MCF 10A (cell line): ENCODE measurements at regions not wholly inside any gene's neighbourhood (a gene's known extent, or its start where the extent isn't known, plus 50 kb on each side); places are given as distances from the start of the nearest gene placed in this dataset.

Source experiments
- BruUV-seq: library from RNA; stranded (reverse); fragments of 400-500 nt; replicated peaks from 2 replicates; lab custom pipeline; 2021; lab: Mats Ljungman, UMichigan
- CTCF ChIA-PET: fragments of 300-600 bp; sonication (Branson Sonifier 250); formaldehyde crosslinking; extraction: SDS; loops from one replicate; lab custom pipeline; 2021; ENCODE audit warnings: antibody characterized with exemption, inconsistent platforms; lab: Yijun Ruan, JAX
- POLR2A ChIA-PET: fragments of 300-600, 350-650 bp; sonication (Branson Sonifier 250); formaldehyde crosslinking; extraction: SDS; loops from one replicate; lab custom pipeline; 2020; ENCODE audit warnings: antibody characterized with exemption, inconsistent platforms; lab: Yijun Ruan, JAX
- DNase-seq: peaks from one replicate; pipeline ENCODE4 v3.0.0-alpha.2; 2018; ENCODE audit not compliant: unreplicated experiment
- H3K27ac Mint-ChIP-seq: one replicate; pipeline ENCODE4 v1.8.0; 2022; ENCODE audit warnings: mild to moderate bottlenecking, low read depth, mixed read lengths; ENCODE audit not compliant: unreplicated experiment
- H3K27me3 Mint-ChIP-seq: one replicate; pipeline ENCODE4 v1.8.0; 2022; ENCODE audit warnings: mixed read lengths; ENCODE audit not compliant: insufficient read depth, unreplicated experiment
- H3K36me3 Mint-ChIP-seq: one replicate; pipeline ENCODE4 v1.8.0; 2022; ENCODE audit warnings: mild to moderate bottlenecking, moderate library complexity, mixed read lengths; ENCODE audit not compliant: insufficient read depth, unreplicated experiment
- H3K4me1 Mint-ChIP-seq: one replicate; pipeline ENCODE4 v1.8.0; 2022; ENCODE audit warnings: mixed read lengths; ENCODE audit not compliant: insufficient read depth, unreplicated experiment
- H3K4me3 Mint-ChIP-seq: one replicate; pipeline ENCODE4 v1.8.0; 2022; ENCODE audit warnings: mild to moderate bottlenecking, moderate library complexity, mixed read lengths; ENCODE audit not compliant: unreplicated experiment
- H3K9me3 Mint-ChIP-seq: one replicate; pipeline ENCODE4 v1.8.0; 2022; ENCODE audit warnings: mixed read lengths; ENCODE audit not compliant: unreplicated experiment
- intact Hi-C: fragments of 100-400 bp; cut with micrococcal nuclease; formaldehyde crosslinking; loops from 2 replicates; pipeline ENCODE4 v1.14.1; 2022
- TF ChIP-seq, protein P1 (sequence below): fragments of 200-600 bp; IDR thresholded peaks from one replicate; pipeline ENCODE4 v1.8.0; 2022; ENCODE audit warnings: antibody characterized with exemption, mild to moderate bottlenecking; ENCODE audit not compliant: unreplicated experiment

DNA sequence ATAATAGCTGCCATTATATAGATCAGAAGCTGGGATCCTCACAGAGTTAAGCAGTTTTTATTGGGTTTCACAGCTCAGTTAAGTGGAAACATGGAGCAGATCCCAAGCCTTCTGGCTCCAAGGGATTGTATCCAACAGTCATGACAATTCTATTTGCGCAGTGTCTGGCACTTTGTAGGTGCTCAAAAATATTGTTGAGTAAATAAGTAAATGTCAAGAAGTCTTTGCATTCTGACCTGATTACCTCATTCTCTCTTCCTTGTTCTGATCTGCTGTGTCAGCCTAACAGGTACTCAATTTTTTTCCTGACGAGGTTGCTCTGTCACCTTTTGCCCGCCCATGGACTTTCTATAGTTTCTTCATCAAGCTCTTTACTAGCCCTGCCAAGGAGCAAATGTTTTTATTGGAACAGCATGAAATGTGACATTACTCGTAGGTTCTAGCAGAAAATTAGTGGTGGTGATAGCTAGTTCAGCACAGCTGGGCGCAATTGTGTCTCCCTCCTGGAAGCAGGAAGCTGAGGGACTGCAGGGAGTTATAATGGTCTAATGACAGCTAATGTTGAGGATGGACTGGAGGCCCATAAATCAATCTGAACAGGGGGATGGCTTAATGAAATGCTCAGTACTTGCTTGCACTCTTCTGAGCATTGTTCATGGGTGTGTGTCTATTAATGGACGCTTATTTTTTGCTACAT is 680.2 kb downstream of the CCSER2 start:
- BruUV-seq, result no TSS peak
- TF ChIP-seq, protein P1, sequence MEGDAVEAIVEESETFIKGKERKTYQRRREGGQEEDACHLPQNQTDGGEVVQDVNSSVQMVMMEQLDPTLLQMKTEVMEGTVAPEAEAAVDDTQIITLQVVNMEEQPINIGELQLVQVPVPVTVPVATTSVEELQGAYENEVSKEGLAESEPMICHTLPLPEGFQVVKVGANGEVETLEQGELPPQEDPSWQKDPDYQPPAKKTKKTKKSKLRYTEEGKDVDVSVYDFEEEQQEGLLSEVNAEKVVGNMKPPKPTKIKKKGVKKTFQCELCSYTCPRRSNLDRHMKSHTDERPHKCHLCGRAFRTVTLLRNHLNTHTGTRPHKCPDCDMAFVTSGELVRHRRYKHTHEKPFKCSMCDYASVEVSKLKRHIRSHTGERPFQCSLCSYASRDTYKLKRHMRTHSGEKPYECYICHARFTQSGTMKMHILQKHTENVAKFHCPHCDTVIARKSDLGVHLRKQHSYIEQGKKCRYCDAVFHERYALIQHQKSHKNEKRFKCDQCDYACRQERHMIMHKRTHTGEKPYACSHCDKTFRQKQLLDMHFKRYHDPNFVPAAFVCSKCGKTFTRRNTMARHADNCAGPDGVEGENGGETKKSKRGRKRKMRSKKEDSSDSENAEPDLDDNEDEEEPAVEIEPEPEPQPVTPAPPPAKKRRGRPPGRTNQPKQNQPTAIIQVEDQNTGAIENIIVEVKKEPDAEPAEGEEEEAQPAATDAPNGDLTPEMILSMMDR, result no peak
- no peak for DNase-seq
- peaks cover 8% of the 10 kb centered on the region for H3K9me3 Mint-ChIP-seq
- CTCF ChIA-PET, result no interaction called here
- POLR2A ChIA-PET, result no interaction called here
- H3K4me1 Mint-ChIP-seq, result no peaks in the 10 kb centered on the region
- no peak overlapping the region for H3K27ac Mint-ChIP-seq
- H3K4me3 Mint-ChIP-seq, result no peak overlapping the region
- peaks cover 6% of the 10 kb centered on the region for H3K36me3 Mint-ChIP-seq
- no peaks in the 10 kb centered on the region for H3K27me3 Mint-ChIP-seq
- intact Hi-C loops, result no loop called here

DNA sequence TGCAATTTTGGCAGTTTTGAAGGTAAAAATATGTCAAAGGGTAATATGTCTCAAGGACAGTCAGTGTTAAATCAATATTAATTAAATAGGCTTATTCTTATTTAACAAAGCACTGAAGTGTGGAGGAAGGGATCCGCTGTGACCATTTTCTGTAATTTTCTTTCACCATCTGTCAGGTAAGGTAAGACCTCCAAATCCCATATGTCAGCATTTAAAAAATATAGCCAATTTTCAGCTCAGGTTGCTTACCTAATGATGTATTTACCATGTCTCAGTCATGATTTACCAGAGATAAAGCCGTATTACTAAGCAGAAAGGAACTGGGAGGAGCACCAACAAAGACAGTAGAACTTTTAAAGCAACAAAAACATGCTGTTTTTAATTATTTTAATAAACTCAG is 683.9 kb downstream of the CCSER2 start:
- TF ChIP-seq, protein P1, result no peak
- no peaks in the 10 kb centered on the region for H3K4me1 Mint-ChIP-seq
- BruUV-seq, result no TSS peak
- H3K27ac Mint-ChIP-seq, result no peak overlapping the region
- intact Hi-C loops, result no loop called here
- no peak overlapping the region for H3K4me3 Mint-ChIP-seq
- no peaks in the 10 kb centered on the region for H3K27me3 Mint-ChIP-seq
- H3K36me3 Mint-ChIP-seq, result peaks cover under 1% of the 10 kb centered on the region
- H3K9me3 Mint-ChIP-seq, result peaks cover 10% of the 10 kb centered on the region
- ChIA-PET CTCF (no interaction called here), POLR2A (interaction anchor here (0.6 to 1.2 kb wide), 2 partner anchors 12 to 249 kb away, joined by 3 read pairs; no protein-coding TSS in a partner anchor)
- no peak for DNase-seq

DNA sequence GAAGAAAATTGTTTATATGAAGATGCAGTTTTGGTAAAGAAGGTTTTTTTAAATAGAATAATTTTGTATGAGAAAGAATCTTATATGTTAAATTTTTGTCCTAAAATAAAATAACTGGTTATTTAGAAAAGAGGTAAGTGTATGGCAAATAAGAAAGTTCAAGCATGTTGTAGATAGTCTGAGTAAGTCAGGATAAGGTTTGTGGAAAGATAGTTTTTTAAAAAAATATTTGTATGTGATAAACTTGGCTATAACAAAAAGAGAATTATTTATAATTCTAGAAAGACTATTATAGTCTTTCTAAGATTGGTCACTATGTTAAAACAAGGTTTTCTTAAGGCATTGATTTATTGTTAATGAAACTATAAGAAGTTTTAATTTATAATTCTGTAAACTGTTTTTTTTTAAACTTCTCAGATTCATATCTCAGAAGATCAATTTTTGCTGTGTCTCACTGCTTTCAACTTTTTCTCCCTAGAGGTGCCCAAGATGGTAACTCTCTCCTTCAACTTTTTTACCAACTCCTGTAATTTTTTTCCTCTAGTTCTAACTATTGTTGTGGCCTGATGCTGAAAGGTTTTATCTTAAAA is 698.6 kb downstream of the CCSER2 start:
- Mint-ChIP-seq H3K27me3 (no peaks in the 10 kb centered on the region), H3K9me3 (peaks cover 13% of the 10 kb centered on the region), H3K4me1 (no peaks in the 10 kb centered on the region), H3K36me3 (no peaks in the 10 kb centered on the region), H3K27ac (no peak overlapping the region), H3K4me3 (no peak overlapping the region)
- TF ChIP-seq, protein P1, result no peak
- intact Hi-C loops, result no loop called here
- no peak for DNase-seq
- ChIA-PET POLR2A (no interaction called here), CTCF (no interaction called here)
- no TSS peak for BruUV-seq

DNA sequence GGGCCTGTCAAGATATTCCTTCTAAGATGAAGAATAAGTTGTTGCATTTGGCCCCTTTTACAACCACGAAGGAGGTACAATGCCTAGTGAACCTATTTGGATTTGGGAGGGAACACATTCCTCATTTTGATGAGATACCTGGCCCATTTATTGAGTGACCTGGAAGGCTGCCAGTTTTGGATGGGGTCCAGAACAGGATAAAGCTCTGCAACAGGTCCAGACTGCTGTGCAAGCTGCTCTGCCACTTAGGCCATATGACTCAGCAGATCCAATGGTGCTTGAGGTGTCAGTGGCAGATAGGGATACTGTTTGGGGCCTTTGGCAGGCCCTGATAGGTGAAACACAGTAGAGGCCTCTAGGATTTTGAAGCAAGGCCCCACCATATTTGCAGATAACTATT is 704.6 kb downstream of the CCSER2 start:
- H3K9me3 Mint-ChIP-seq, result peaks cover 35% of the 10 kb centered on the region
- TF ChIP-seq, protein P1, result no peak
- no TSS peak for BruUV-seq
- ChIA-PET CTCF (no interaction called here), POLR2A (interaction anchor here (0.6 kb wide), 1 partner anchor 1167 kb away, joined by 3 read pairs; no protein-coding TSS in a partner anchor)
- peak; percentile 4 for DNase-seq
- no peaks in the 10 kb centered on the region for H3K27me3 Mint-ChIP-seq
- intact Hi-C loops, result no loop called here
- no peaks in the 10 kb centered on the region for H3K36me3 Mint-ChIP-seq
- H3K4me3 Mint-ChIP-seq, result no peak overlapping the region
- no peak overlapping the region for H3K27ac Mint-ChIP-seq
- H3K4me1 Mint-ChIP-seq, result no peaks in the 10 kb centered on the region
